Neural cell (in vitro differentiated cells): ENCODE measurements at regions not wholly inside any gene's neighbourhood (a gene's known extent, or its start where the extent isn't known, plus 50 kb on each side); places are given as distances from the start of the nearest gene placed in this dataset.

Experiments used
- H2AFZ ChIP-seq: fragments of 200-600, 300-800 bp; sonication (generic), shearing (Covaris generic); 2 replicates; pipeline ENCODE4 v1.6.0; 2014; ENCODE audit warnings: low read depth, mild to moderate bottlenecking, antibody characterized with exemption, low read length, moderate library complexity
- H3F3A ChIP-seq: fragments of 200-600 bp; shearing (Covaris generic); 2 replicates; pipeline ENCODE4 v1.6.1; 2016; ENCODE audit warnings: mild to moderate bottlenecking, moderate library complexity, mixed read lengths, antibody characterized with exemption, low read length; ENCODE audit not compliant: insufficient read depth, poor library complexity, severe bottlenecking
- H3K27ac ChIP-seq: fragments of 200-600, 300-800 bp; sonication (generic), shearing (Covaris generic); 2 replicates; pipeline ENCODE4 v1.5.1; 2014; ENCODE audit warnings: mild to moderate bottlenecking, low read length, moderate library complexity
- H3K27me3 ChIP-seq: fragments of 300-800, 200-600 bp; sonication (generic), shearing (Covaris generic); 2 replicates; pipeline ENCODE4 v1.6.0; 2014; ENCODE audit warnings: mild to moderate bottlenecking, low read depth, low read length, moderate library complexity; ENCODE audit not compliant: insufficient read depth
- H3K36me3 ChIP-seq: fragments of 300-800, 200-600 bp; sonication (generic), shearing (Covaris generic); 2 replicates; pipeline ENCODE4 v1.5.1; 2014; ENCODE audit warnings: mild to moderate bottlenecking, antibody characterized with exemption, low read length, moderate library complexity; ENCODE audit not compliant: insufficient read depth
- H3K4me2 ChIP-seq: fragments of 300-800, 200-600 bp; sonication (generic), shearing (Covaris generic); 2 replicates; pipeline ENCODE4 v1.6.0; 2014; ENCODE audit warnings: mild to moderate bottlenecking, low read length
- H3K4me3 ChIP-seq: fragments of 300-800, 200-600 bp; sonication (generic), shearing (Covaris generic); 2 replicates; pipeline ENCODE4 v1.5.1; 2014; ENCODE audit warnings: mild to moderate bottlenecking, low read length, moderate library complexity
- H3K79me2 ChIP-seq: fragments of 200-600 bp; shearing (Covaris generic); replicated peaks from 2 replicates; pipeline ENCODE4 v1.6.0; 2014; ENCODE audit warnings: mild to moderate bottlenecking, low read length, moderate library complexity; ENCODE audit not compliant: insufficient read depth
- H3K9ac ChIP-seq: fragments of 300-800, 200-600 bp; sonication (generic), shearing (Covaris generic); 2 replicates; pipeline ENCODE4 v1.6.1; 2016; ENCODE audit warnings: mild to moderate bottlenecking, low read length, mixed read lengths
- H3K9me2 ChIP-seq: fragments of 200-600 bp; shearing (Covaris generic); 2 replicates; pipeline ENCODE4 v1.6.1; 2016; ENCODE audit warnings: mild to moderate bottlenecking, low read length, mixed read lengths; ENCODE audit not compliant: insufficient read depth
- H3K9me3 ChIP-seq: fragments of 200-600, 300-800 bp; sonication (generic), shearing (Covaris generic); 2 replicates; pipeline ENCODE4 v1.6.1; 2016; ENCODE audit warnings: mild to moderate bottlenecking, mixed run types, low read length, moderate library complexity, mixed read lengths
- H4K20me1 ChIP-seq: fragments of 200-600 bp; shearing (Covaris generic); 2 replicates; pipeline ENCODE4 v1.6.1; 2016; ENCODE audit warnings: mild to moderate bottlenecking, mixed run types; ENCODE audit not compliant: insufficient read depth
- CTCF ChIP-seq: fragments of 450-650 bp; IDR thresholded peaks from 2 replicates; pipeline ENCODE4 v1.5.1; 2014; ENCODE audit warnings: antibody characterized with exemption, mild to moderate bottlenecking, moderate library complexity; ENCODE audit not compliant: poor library complexity, severe bottlenecking
- EP300 ChIP-seq: fragments of 450-650 bp; conservative IDR thresholded peaks from 2 replicates; pipeline ENCODE4 v1.6.1; 2014; ENCODE audit warnings: antibody characterized with exemption, mild to moderate bottlenecking, moderate library complexity; ENCODE audit not compliant: poor library complexity, severe bottlenecking
- EZH2 ChIP-seq: fragments of 200-600, 300-800 bp; shearing (Covaris generic), sonication (generic); IDR thresholded peaks from 2 replicates; pipeline ENCODE4 v1.6.1; 2014; ENCODE audit warnings: antibody characterized with exemption, low read length, borderline replicate concordance, mild to moderate bottlenecking; ENCODE audit not compliant: insufficient read depth, poor library complexity, severe bottlenecking
- MXI1 ChIP-seq: fragments of 450-650 bp; conservative IDR thresholded peaks from 2 replicates; pipeline ENCODE4 v1.6.1; 2014; ENCODE audit warnings: antibody characterized with exemption, mild to moderate bottlenecking; ENCODE audit not compliant: poor library complexity, severe bottlenecking
- POLR2AphosphoS5 ChIP-seq: IDR thresholded peaks from 2 replicates; pipeline ENCODE4 v1.6.1; 2012
- RAD21 ChIP-seq: fragments of 450-650 bp; conservative IDR thresholded peaks from 2 replicates; pipeline ENCODE4 v1.6.1; 2014; ENCODE audit warnings: antibody characterized with exemption, mild to moderate bottlenecking, moderate library complexity
- REST ChIP-seq: IDR thresholded peaks from 2 replicates; pipeline ENCODE4 v1.6.1; 2012; ENCODE audit warnings: borderline replicate concordance
- SMC3 ChIP-seq: fragments of 450-650 bp; conservative IDR thresholded peaks from 2 replicates; pipeline ENCODE4 v1.6.1; 2014; ENCODE audit warnings: antibody characterized with exemption, mild to moderate bottlenecking, moderate library complexity; ENCODE audit not compliant: poor library complexity
- TAF1 ChIP-seq: IDR thresholded peaks from 2 replicates; pipeline ENCODE4 v1.6.1; 2012; ENCODE audit warnings: low read depth

GRCh38 chr20:55714082-55714481 is 291.2 kb downstream of the CBLN4 start:
- peak; percentile 92 for TF ChIP-seq REST
- peak; percentile 74 for TF ChIP-seq EP300
- no peak for TF ChIP-seq EZH2
- TF ChIP-seq POLR2AphosphoS5 = peak; percentile 28
- TF ChIP-seq MXI1 = no peak
- no peak for TF ChIP-seq SMC3
- TF ChIP-seq CTCF = no peak
- TF ChIP-seq RAD21 = no peak
- no peaks in the 10 kb centered on the region for H3K27me3 ChIP-seq
- no peaks in the 10 kb centered on the region for H3K9me2 ChIP-seq
- no peak overlapping the region for H2AFZ ChIP-seq
- H3K27ac ChIP-seq = peak overlapping the region; percentile 38
- H3K4me3 ChIP-seq = no peak overlapping the region
- H3K9ac ChIP-seq = no peak overlapping the region
- no peaks in the 10 kb centered on the region for H3F3A ChIP-seq
- no peak overlapping the region for H3K4me2 ChIP-seq
- H4K20me1 ChIP-seq = no peaks in the 10 kb centered on the region
- H3K36me3 ChIP-seq = no peaks in the 10 kb centered on the region
- no peaks in the 10 kb centered on the region for H3K79me2 ChIP-seq
- no peaks in the 10 kb centered on the region for H3K9me3 ChIP-seq

GRCh38 chr20:55704458-55704857 is 300.9 kb downstream of the CBLN4 start:
- no peak overlapping the region for H3K27ac ChIP-seq
- H3K9me3 ChIP-seq = no peaks in the 10 kb centered on the region
- no peaks in the 10 kb centered on the region for H3F3A ChIP-seq
- no peaks in the 10 kb centered on the region for H3K27me3 ChIP-seq
- no peak overlapping the region for H3K9ac ChIP-seq
- no peaks in the 10 kb centered on the region for H4K20me1 ChIP-seq
- no peaks in the 10 kb centered on the region for H3K9me2 ChIP-seq
- H3K4me2 ChIP-seq = no peak overlapping the region
- H3K36me3 ChIP-seq = no peaks in the 10 kb centered on the region
- TF ChIP-seq RAD21 (no peak), EZH2 (no peak), MXI1 (no peak), POLR2AphosphoS5 (no peak), EP300 (no peak), SMC3 (no peak), REST (no peak), TAF1 (no peak), CTCF (no peak)
- no peaks in the 10 kb centered on the region for H3K79me2 ChIP-seq
- H2AFZ ChIP-seq = no peak overlapping the region
- no peak overlapping the region for H3K4me3 ChIP-seq
